A172 (cell line): ENCODE measurements at regions not wholly inside any gene's neighbourhood (a gene's known extent, or its start where the extent isn't known, plus 50 kb on each side); places are given as distances from the start of the nearest gene placed in this dataset.
"Not testable (repeated sequence)": the region's sequence is repeated elsewhere in the genome, so short reads cannot be mapped to it uniquely, and the experiment has no call there.

Source experiments
- DNase-seq: peaks from one replicate; pipeline ENCODE4 v3.0.0-alpha.2; 2015; ENCODE audit warnings: low spot score

DNA sequence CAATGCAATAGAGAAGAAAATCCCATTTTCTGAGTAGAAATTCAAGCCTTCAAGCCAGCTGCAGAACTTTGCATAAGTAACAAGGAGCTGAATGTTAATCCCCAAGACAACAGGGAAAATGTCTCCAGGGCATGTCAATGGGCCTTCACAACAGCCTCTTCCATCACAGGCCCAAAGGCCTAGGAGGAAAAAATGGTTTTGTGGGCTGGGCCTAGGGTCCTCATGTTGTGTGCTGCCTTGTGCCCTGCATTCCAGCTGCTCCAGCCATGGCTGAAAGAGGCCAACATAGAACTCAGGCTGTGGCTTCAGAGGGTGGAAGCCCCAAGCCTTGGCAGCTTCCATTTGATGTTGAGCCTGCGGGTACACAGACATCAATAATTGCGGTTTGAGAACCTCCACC is 1208.8 kb downstream of the PLA2G4A start:
- not testable (repeated sequence) for DNase-seq

DNA sequence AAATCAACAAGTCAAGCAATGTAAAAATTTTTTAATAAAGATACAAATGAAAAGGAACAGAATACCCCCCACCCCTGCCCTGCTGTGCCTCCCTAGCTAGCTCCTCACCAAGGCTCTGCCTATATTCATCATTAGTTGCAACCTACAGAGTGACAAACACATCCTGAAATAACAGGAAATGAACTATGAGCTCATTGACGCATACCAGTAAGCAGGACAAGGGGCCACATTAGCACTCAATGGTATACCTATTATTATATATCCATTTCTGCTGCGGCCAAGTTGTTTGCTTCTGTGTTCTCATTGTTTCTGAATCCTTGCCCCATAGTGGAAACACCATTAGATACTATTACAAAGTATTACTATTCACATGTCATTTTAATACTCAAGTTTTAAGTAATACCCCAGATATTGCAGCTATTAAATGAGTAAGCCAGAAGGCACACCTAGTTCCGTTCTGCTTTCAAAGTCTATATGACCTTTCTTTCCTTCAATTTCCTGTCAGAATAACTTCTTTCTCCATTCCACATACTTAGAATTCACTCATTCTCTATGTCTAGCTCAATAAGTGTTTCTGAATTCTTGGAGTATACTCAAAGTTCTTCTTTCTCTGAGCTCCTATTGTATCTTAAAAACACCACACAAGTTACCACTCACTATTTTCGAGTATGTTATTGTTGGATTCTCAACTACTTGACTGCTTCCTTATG is 1214.9 kb downstream of the PLA2G4A start:
- DNase-seq, result no peak

DNA sequence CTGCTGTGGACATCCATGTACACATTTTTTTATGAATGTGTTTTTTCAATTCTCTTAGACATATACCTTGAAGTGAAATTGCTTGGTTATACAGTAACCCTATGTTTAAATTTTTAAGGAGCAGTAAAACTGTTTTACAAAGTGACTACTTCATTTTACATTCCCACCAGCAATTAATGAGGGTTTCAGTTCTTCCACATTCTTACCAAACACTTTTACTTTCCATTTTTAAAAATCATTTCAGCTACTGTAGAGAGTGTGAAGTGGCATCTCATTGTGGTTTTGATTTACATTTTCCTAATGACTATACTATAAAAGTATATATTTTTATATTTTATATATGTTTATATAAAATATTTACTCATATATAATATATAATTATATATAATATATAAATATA is 1221.5 kb downstream of the PLA2G4A start:
- DNase-seq, result no peak

DNA sequence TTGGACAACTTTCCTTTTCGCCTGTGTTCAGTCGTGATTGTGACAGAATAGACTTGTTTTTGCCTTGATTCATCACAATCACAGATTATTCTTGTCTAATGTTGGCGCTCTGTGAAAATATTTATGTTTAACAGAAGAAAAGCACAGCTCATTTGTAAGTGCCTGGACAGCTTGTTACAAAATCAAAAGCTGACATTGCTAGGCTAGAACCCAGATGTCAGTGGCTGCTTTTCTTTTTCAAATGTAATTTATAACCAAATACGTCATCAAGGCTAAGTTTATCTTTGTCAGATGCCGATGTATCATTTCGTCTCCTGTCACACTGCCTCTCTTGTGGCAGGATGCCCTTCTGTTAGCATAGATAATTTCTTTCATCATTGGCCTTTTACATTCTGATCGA is 1227.3 kb downstream of the PLA2G4A start:
- DNase-seq, result no peak

DNA sequence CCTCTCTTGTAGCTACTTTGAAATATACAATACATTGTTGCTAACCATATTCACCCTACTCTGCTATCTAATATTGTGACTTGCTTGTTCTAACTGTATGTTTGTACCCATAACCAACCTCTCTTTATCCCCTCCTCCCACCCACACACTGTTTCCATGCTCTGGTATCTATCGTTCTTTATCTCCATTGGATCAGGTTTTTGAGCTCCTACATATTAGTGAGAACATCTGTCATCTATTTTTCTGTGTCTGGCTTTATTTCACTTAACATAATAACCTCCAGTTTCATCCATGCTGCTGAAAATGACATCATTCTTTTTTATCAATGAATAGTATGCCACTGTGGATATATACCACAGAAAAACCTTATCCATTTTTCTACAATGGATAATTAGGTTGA is 1230.1 kb downstream of the PLA2G4A start:
- DNase-seq, result no peak

DNA sequence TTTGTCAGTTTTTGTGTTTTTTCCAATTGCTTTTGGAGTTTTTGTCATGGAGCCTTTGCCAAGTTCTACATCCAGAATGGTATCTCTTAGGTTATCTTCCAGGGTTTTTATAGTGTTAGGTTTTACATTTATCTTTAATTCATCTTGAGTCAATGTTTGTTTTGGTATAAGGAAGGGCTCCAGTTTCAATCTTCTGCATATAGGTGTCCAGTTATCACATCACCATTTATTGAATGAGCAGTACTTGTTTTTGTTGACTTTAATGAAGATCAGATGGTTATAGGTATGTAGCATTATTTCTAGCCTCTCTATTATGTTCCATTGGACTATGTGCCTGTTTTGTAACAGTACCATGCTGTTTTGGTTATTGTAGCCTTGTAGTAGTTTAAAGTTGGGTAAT is 1233.1 kb downstream of the PLA2G4A start:
- DNase-seq, result no peak

DNA sequence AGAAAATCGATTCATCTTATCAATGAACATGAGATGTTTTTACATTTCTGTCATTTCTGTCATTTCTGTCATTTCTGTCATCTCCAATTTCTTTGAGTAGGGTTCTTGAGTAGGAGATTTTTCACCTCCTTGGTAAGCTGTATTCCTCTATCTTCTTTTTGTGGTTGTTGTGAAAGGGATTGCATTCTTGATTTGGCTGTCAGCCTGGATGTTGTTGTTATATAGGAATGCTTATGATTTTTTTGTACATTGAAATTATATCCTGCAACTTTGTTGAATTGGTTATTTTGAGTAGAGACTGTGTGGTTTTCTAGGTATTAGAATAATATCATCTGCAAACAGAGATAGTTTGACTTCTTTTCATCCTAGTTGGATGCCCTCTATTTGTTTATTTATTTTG is 1233.7 kb downstream of the PLA2G4A start:
- DNase-seq, result no peak

DNA sequence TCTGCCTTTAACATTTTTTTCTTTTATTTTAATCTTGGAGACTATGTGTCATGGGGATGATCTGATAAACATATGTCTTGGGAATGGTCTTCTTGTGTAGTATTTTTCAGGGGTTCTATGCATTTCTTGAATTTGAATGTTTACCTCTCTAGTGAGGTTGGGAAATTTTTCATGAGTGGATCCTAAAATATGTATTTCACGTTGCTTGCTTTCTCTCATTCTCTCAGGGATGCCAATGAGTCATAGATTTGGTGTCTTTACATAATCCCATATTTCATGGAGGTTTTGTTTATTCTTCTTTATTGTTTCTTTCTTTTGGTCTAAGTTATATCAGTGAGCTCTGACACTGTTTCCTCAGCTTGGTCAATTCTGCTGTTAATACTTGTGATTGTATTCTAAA is 1237.2 kb downstream of the PLA2G4A start:
- no peak for DNase-seq

DNA sequence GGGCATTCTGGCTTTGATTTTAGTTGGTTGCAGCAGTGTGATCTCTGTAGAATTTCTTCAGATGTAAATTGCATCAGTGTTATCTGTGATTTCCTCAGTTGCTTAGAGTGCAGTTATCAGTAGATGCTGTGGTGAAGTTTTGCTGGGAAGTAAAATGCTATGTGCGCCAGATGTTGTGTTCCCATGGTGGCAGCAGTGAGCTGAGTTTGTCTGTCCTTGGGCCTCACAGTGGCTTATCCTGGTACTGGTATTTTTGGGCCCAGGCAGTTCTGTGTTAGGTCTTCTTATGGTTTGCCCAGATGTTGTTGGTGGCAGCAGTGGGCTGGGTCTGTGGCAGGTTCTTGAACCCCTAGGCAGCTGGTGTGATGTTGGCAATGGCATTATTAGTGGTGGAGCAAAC is 1242.1 kb downstream of the PLA2G4A start:
- no peak for DNase-seq

DNA sequence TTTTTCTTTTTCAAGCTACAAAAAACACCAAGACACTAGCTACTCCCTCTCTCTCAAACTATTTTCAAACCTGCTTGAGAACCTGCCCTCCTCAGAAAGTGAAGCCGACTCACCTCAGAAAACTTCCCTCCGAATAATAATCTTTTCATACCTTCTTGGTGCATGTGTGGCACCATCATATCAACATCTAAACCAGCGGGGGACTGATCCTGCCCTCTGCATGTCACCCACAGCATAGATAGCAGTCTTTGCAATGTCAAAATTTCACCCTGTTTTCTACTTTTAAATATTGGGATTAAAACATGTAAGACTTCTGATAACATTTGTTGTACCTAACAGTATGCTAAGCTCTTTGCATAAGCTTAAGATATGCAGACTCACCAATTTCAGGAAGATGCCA is 1260.3 kb downstream of the PLA2G4A start:
- DNase-seq, result no peak

DNA sequence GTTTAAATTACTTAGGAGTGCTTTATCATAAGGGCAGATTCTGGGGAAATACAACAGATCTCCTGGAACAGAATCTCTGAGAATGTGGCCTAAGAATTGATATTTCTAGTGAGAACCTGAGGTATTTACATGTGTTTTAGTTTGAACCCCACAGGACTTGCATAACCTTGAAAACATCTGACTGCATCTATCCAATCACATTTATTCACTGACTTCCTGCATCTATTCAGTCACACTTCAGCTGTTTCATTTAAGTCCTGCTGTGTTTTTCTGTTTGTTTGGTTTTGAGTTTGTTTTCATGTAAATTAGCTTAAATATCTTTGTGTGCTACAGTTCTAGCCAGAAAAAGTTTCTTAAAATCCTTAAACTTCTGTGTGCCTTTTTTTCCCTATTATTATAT is 1260.7 kb downstream of the PLA2G4A start:
- peak; percentile 21 for DNase-seq

DNA sequence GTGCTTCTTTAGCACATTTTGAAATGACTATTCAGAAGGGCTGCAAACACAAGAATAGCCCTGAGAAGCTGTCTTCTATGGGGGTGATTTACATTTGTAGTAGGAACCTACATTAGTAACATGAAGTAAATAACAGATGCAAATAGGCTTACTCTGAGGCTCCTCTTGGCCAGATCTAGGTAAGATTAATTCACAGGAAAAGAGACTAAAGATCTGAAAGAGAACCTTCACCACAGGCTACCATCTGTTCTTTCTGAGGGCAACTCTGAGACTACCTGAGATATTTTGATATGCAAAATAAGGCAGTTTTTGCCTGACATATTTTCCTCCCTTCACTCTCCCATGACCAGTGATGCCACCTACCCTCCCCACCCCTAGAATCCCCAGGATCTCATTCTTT is 1267.8 kb downstream of the PLA2G4A start:
- no peak for DNase-seq

DNA sequence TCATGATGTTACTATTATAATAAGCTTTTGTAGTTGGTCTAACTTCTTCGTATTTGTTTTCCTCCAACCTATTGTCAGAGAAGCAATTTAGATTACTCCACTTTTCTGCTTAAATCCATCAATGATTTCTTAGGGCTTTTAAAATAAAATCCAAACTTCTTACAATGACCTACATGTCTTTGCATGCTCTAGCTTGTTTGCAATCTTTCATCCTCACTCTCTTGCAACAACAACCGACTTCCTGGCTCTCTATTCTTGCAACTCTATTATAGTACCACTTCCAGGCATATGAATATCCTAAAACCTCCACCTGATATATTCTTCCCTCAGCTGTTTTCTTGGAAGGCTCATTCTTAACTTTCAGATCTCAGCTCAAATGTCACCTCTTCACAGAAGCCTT is 1288.7 kb downstream of the PLA2G4A start:
- no peak for DNase-seq

DNA sequence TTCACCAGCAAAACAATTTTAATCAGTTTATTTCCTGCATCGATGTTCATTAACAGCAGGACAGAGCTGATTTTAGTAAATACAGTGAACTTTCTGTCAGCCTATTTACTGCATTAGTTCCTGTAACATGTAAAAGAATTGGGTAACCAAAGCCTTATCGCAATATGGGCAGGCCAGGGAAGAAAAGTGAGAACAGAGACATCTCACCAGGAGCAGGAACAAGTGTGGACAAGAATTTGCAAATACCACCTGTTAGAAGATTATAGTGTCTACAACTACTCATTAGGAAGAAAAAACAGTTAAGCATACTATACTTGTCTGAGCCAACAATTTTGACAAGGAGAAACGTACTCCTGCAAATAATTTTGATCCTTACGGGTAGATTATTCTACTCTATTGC is 1293.9 kb downstream of the PLA2G4A start:
- DNase-seq, result no peak

DNA sequence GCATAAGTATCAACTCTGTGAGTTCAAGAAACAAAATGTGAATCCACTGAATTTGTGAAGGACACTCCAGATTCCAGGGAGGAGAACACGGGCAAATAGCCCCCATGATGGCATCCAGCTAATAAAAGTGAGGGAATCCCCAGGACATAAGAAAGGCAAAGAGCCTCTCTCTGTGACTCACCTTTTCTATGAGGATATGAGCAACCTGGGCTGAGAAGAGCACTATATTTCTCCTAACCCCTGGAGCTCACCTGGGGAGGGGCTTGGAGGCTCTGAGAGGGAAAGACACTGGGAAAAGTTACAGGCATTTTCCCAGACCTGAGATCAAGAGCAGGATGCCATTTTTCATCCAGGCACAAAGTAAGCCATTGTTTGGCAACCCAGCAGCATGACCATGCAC is 1298.8 kb downstream of the PLA2G4A start:
- DNase-seq, result no peak

DNA sequence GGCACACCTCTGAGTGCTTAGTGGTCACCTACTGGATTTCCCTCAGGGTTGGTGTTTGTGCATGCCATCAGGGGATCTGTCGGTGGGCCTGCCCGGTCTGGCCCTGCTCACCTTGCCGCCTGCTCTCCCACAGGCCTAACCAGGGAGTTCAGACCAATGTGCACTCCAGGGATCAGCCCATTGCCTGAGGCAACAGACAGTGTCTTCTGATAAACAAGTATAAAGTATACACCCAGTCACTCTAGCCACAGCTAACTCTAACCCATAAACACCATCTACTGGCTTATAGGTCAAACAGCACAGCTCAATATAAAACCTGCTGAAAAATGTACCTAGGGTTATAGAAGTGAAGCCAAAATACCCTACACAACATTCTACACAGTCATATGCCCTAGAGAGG is 1300.0 kb downstream of the PLA2G4A start:
- peak; percentile 8 for DNase-seq

DNA sequence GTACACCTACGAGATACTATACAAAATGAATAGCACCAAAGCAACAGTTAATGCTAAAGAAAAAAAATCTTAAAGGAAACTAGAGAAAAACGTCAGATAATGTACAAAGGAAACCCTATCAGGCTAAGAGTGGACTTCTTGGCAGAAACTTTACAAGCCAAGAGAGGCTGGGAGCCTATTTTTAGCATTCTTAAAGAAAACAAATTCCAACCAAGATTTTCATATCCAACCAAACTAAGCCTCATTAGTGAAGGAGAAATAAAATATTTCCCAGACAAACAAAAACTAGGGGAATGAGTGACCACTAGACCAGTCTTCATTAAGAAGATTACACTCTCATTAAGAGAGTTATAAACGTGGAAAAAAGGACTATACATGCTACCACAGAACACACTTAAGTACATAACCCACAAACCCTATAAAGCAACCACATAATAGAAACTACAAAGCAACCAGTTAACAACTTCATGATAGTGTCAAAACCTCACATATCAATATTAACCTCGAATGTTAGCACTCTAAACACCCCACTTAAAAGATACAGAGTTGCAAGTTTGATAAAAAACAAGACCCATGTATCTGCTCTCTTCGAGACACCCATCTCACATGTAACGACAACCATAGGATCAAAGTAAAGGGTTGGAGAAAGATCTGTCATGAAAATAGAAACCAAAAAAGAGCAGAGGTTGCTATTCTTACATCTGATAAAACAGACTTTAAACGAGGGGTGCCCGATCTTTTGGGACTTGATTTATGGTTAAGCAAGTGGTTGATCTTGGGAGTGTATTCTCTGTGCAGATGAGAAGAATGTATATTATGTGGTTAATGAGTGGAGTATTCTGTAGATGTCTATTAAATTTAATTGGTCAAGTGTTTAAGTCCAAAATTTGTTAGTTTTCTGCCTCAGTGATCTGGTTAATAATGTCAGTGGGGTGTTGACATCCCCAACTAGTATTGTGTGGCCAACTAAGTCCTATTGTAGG is 1301.4 kb downstream of the PLA2G4A start:
- DNase-seq, result no peak

DNA sequence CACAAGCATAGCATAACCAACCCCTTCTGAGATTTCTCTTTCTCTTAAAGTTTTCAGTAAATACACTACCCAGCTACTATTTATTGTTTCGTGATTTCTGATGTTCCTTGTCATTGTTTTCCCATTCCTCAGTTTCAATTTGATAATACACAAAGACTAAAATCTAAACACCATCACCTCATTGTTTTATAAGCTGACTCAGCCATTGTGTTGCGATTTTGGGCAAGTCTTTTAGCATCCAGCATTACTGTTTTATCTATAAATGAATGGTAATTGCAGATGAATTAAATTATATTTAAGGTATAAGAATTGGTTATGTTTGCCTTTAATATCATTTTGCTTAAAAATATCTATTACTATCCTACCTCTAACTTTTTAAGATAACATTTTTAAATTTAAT is 1308.5 kb downstream of the PLA2G4A start:
- no peak for DNase-seq

DNA sequence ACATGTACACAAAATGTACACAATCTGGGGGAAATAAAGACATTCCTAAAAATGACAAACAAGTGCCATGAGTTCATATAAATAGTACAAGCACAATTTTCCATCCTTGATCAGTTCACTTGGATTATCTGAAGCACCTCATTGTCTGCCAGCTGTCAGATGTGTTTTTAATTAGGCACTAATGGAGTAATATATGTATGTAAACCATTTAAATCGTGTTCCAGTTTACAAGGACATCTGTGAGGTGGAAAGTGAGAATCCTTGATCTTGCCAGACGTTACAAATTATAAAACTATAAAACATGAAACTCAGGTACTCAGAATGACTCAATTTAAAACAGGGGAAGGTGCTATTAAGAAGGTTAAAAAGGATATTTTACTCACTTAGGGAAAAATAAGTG is 1312.2 kb downstream of the PLA2G4A start:
- no peak for DNase-seq

DNA sequence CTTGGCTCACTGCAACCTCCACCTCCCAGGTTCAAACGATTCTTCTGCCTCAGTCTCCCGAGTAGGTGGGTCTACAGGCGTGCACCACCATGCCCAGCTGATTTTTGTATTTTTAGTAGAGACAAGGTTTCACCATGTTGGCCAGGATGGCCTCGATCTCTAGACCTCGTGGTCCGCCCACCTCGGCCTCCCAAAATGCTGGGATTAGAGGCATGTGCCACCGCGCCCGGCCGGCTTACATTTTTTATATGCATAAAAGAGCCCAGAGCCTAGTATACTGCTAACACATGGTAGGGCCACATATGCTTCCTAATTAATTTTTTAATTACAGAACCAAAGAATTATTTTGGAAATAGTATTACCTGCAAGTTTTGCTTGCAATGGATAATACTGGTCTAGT is 1325.4 kb downstream of the PLA2G4A start:
- DNase-seq, result no peak

DNA sequence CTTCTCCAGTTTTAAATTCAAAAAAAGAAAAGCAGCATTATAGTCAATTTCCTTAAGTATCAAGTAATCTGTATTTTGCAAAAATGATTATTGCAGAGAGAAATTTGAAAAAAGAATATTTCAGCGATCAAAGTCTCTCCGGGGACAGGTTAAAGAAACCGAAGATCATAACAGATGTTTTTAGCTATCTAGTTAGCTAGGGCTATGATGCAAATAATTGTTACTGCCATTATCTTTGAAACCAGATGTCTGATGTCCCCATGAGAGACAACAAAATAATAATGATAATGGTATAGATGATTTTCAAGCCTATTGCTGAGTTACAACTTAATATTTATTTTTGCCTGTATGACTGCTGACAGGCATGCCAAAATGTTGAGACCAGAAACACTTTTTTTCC is 1326.0 kb downstream of the PLA2G4A start:
- DNase-seq, result no peak

DNA sequence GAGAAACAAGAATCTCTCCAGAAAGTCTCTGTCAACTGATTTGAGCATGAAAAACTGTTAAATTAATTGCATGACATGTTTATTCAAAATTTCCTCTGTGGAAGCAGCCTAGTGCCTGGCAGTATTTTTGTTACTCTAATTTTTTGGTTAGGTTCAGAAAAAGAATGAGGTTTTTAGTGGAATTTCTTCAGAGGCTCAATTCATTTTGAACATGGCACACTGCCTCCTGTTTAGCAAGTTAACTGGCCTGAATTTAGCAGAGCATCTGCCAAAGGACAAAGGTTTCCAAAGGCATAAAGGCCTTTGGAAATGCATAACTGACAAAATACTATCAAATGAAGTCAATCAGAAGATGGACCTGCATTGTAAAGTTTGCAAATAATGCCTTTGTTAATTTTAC is 1326.5 kb downstream of the PLA2G4A start:
- no peak for DNase-seq

DNA sequence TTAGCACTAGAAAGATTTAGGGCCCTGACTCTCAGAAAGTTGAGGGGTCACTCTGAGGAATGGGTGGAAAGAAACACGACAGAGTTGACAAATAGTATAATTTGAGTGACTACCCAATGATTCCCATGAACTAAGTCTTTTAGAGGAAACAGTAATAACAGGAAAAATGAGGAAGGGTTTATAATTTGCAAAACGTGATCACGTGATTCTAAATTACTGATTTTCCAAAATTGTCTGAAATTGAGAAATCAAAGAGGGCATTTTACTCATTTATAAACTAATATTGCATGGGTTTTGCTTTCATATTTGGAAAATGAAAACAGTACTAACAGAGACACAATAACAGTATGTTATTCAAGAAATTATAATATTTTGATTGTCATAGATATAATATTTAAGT is 1335.7 kb downstream of the PLA2G4A start:
- no peak for DNase-seq
